ENCODE measurements at regions not wholly inside any gene's neighbourhood (a gene's known extent, or its start where the extent isn't known, plus 50 kb on each side); places are given as distances from the start of the nearest gene placed in this dataset.

DNA sequence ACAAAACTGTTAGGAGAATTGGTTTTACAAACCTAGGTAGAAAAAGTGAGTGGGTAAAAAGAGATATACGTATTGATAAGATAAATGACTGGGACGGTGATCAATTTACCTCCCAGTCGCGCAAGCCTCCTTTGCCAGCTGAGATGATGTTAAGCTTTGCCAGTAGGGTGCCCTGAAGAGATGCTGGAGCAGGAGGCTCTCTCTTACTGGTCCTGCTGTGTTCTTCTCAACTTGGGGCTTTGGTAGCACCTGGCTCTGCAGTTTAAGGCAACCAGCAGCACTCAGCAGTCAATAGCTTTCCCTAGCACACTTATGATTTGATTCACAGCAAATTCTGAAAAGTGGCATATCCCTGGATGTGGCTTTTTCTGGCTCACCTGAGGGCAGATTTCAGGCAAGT, 1461.7 kb downstream of the ADGRL3 start:
- TF ChIP-seq RCOR1 (IDR thresholded peaks at IDR 0.05; ENCODE audit: low read length): no peak
- no peak for TF ChIP-seq RFX5 (IDR thresholded peaks at IDR 0.05; ENCODE audit: low read length)
- TF ChIP-seq, protein P1, sequence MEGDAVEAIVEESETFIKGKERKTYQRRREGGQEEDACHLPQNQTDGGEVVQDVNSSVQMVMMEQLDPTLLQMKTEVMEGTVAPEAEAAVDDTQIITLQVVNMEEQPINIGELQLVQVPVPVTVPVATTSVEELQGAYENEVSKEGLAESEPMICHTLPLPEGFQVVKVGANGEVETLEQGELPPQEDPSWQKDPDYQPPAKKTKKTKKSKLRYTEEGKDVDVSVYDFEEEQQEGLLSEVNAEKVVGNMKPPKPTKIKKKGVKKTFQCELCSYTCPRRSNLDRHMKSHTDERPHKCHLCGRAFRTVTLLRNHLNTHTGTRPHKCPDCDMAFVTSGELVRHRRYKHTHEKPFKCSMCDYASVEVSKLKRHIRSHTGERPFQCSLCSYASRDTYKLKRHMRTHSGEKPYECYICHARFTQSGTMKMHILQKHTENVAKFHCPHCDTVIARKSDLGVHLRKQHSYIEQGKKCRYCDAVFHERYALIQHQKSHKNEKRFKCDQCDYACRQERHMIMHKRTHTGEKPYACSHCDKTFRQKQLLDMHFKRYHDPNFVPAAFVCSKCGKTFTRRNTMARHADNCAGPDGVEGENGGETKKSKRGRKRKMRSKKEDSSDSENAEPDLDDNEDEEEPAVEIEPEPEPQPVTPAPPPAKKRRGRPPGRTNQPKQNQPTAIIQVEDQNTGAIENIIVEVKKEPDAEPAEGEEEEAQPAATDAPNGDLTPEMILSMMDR (IDR thresholded peaks at IDR 0.05): no peak
- TF ChIP-seq EP300 (IDR thresholded peaks at IDR 0.05; ENCODE audit: borderline replicate concordance in 1 of 2, low read depth in 1 of 2, low read length in 1 of 2): no peak
- no peak for TF ChIP-seq REST (IDR thresholded peaks at IDR 0.05; ENCODE audit: low read depth, low read length)
- TF ChIP-seq MEF2A (IDR thresholded peaks at IDR 0.05; ENCODE audit: borderline replicate concordance, low read depth): no peak
- no peak for TF ChIP-seq RAD21 (IDR thresholded peaks at IDR 0.05; ENCODE audit: low read length)
- TF ChIP-seq TAF1 (IDR thresholded peaks at IDR 0.05; ENCODE audit: borderline replicate concordance, low read depth, low read length): no peak
